GM10266 (cell line): ENCODE measurements at regions not wholly inside any gene's neighbourhood (a gene's known extent, or its start where the extent isn't known, plus 50 kb on each side); places are given as distances from the start of the nearest gene placed in this dataset.
"Not testable (repeated sequence)": the region's sequence is repeated elsewhere in the genome, so short reads cannot be mapped to it uniquely, and the experiment has no call there.

Source experiments
- DNase-seq: peaks from one replicate; pipeline ENCODE4 v3.0.0; 2012; ENCODE audit errors: extremely low spot score
- CTCF ChIP-seq: IDR thresholded peaks from 2 replicates; pipeline ENCODE4 v1.5.1; 2012; ENCODE audit warnings: mild to moderate bottlenecking, low read depth; ENCODE audit not compliant: control insufficient read depth, insufficient read depth; ENCODE audit errors: missing control alignments

- no peak for DNase-seq
- no peak for TF ChIP-seq CTCF
These were observed 112.5 kb upstream of the UNC5B start for GRCh38 chr10:71099731-71100361.

GRCh38 chr10:71103961-71104360 is 108.4 kb upstream of the UNC5B start:
- TF ChIP-seq CTCF = no peak
- DNase-seq = no peak

GRCh38 chr10:71106151-71106550 is 106.2 kb upstream of the UNC5B start:
- DNase-seq = not testable (repeated sequence)

- DNase-seq = not testable (repeated sequence)
These were observed 105.3 kb upstream of the UNC5B start for GRCh38 chr10:71107117-71107516.

GRCh38 chr10:71108042-71108441 is 104.3 kb upstream of the UNC5B start:
- DNase-seq = not testable (repeated sequence)

- TF ChIP-seq CTCF = no peak
- DNase-seq = no peak
These were observed 100.1 kb upstream of the UNC5B start for GRCh38 chr10:71112138-71112785.

GRCh38 chr10:71116426-71116825 is 95.9 kb upstream of the UNC5B start:
- no peak for TF ChIP-seq CTCF
- no peak for DNase-seq

GRCh38 chr10:71117589-71117988 is 94.8 kb upstream of the UNC5B start:
- DNase-seq = not testable (repeated sequence)

- no peak for TF ChIP-seq CTCF
- DNase-seq = no peak
These were observed 89.3 kb upstream of the UNC5B start for GRCh38 chr10:71123023-71123422.
